Panc1 (cell line): ENCODE measurements at regions not wholly inside any gene's neighbourhood (a gene's known extent, or its start where the extent isn't known, plus 50 kb on each side); places are given as distances from the start of the nearest gene placed in this dataset.

ENCODE experiments used
- POLR2AphosphoS5 ChIP-seq: IDR thresholded peaks from 2 replicates; pipeline ENCODE4 v1.6.1; 2012; ENCODE audit warnings: mild to moderate bottlenecking, low read depth, low read length, moderate library complexity
- SIN3A ChIP-seq: IDR thresholded peaks from 2 replicates; pipeline ENCODE4 v1.6.1; 2012; ENCODE audit warnings: low read depth, mild to moderate bottlenecking, low read length, moderate library complexity, borderline replicate concordance; ENCODE audit not compliant: insufficient read depth
- TCF7L2 ChIP-seq: IDR thresholded peaks from 2 replicates; pipeline ENCODE4 v1.6.1; 2011; ENCODE audit warnings: mild to moderate bottlenecking, low read depth, low read length, inconsistent platforms
- TF ChIP-seq, protein P1 (sequence below): fragments of 450-650 bp; IDR thresholded peaks from 2 replicates; pipeline ENCODE4 v1.5.1; 2017; ENCODE audit warnings: mild to moderate bottlenecking
- TF ChIP-seq, protein P2 (sequence below), 2 experiments: IDR thresholded peaks; 2 replicates each; pipeline ENCODE4 v1.6.1; 2011 to 2012; ENCODE audit warnings: low read depth in 2 of 2, control low read depth in 1 of 2, low read length in 1 of 2, mild to moderate bottlenecking in 1 of 2, moderate library complexity in 1 of 2; ENCODE audit not compliant: insufficient read depth in 1 of 2

DNA sequence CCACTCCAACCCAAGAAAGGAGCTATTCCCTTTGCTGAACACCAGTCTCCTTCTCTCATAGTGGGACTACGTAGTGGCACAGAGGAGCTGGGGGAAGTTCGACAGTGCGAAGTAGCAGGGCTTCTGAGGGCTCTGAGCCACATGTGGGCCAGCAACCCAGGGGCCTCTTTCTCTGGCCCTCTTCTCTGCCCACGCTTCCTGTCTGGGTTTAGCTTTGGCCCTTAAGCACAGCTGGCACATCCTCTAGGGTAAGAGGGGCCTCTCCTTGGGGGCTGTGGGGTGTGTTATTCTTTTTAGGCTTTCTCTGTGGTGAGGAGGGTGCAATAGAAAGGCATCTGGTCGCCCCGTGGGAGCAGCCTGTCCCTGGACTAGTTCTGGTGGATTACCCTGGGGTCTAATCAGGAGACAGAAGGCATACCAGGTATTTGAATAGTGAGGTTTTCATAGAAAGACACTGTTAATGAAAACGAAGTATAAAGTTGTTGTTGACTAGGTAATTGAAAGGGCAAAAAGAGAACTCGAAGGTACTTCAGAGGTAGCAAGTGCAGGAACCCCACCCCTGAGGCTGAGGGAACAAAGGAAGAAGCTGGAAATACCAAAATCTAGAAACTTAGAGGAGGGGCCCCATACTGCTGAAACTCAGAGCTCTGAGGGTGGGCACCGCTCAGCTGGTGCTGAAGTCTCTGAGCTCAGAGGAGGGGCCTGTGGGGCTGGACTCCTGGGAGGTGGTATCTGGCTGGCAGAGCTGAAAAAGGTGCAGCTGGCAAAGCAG, 151.9 kb upstream of the RPS6KA3 start:
- TF ChIP-seq, protein P1, sequence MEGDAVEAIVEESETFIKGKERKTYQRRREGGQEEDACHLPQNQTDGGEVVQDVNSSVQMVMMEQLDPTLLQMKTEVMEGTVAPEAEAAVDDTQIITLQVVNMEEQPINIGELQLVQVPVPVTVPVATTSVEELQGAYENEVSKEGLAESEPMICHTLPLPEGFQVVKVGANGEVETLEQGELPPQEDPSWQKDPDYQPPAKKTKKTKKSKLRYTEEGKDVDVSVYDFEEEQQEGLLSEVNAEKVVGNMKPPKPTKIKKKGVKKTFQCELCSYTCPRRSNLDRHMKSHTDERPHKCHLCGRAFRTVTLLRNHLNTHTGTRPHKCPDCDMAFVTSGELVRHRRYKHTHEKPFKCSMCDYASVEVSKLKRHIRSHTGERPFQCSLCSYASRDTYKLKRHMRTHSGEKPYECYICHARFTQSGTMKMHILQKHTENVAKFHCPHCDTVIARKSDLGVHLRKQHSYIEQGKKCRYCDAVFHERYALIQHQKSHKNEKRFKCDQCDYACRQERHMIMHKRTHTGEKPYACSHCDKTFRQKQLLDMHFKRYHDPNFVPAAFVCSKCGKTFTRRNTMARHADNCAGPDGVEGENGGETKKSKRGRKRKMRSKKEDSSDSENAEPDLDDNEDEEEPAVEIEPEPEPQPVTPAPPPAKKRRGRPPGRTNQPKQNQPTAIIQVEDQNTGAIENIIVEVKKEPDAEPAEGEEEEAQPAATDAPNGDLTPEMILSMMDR, result no peak
- TF ChIP-seq POLR2AphosphoS5 (no peak), SIN3A (no peak), TCF7L2 (no peak)
- TF ChIP-seq, protein P2, sequence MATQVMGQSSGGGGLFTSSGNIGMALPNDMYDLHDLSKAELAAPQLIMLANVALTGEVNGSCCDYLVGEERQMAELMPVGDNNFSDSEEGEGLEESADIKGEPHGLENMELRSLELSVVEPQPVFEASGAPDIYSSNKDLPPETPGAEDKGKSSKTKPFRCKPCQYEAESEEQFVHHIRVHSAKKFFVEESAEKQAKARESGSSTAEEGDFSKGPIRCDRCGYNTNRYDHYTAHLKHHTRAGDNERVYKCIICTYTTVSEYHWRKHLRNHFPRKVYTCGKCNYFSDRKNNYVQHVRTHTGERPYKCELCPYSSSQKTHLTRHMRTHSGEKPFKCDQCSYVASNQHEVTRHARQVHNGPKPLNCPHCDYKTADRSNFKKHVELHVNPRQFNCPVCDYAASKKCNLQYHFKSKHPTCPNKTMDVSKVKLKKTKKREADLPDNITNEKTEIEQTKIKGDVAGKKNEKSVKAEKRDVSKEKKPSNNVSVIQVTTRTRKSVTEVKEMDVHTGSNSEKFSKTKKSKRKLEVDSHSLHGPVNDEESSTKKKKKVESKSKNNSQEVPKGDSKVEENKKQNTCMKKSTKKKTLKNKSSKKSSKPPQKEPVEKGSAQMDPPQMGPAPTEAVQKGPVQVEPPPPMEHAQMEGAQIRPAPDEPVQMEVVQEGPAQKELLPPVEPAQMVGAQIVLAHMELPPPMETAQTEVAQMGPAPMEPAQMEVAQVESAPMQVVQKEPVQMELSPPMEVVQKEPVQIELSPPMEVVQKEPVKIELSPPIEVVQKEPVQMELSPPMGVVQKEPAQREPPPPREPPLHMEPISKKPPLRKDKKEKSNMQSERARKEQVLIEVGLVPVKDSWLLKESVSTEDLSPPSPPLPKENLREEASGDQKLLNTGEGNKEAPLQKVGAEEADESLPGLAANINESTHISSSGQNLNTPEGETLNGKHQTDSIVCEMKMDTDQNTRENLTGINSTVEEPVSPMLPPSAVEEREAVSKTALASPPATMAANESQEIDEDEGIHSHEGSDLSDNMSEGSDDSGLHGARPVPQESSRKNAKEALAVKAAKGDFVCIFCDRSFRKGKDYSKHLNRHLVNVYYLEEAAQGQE (IDR thresholded peaks at IDR 0.05; ENCODE audit: insufficient read depth in 1 of 2, low read depth in 2 of 2, low read length in 1 of 2), result no peak
